K562 (cell line): ENCODE measurements at regions not wholly inside any gene's neighbourhood (a gene's known extent, or its start where the extent isn't known, plus 50 kb on each side); places are given as distances from the start of the nearest gene placed in this dataset.
"Not testable (repeated sequence)": the region's sequence is repeated elsewhere in the genome, so short reads cannot be mapped to it uniquely, and the experiment has no call there.

ENCODE experiments used
- ATAC-seq: fragments of 200-7000 bp; cut with Tn5 transposase; 3 replicates; pipeline ENCODE4 v1.9.1; 2020; ENCODE audit warnings: moderate library complexity
- BruUV-seq: library from RNA; stranded (reverse); fragments of 400-500 nt; replicated peaks from 2 replicates; lab custom pipeline; 2021; lab: Mats Ljungman, UMichigan
- CTCF ChIA-PET: fragments of 300-600 bp; formaldehyde crosslinking; extraction: SDS; loops from one replicate; lab custom pipeline; 2021; ENCODE audit warnings: low intra/inter-chr PET ratio; lab: Yijun Ruan, JAX
- POLR2A ChIA-PET: fragments of 300-600, 350-650 bp; sonication (Branson Sonifier 250); formaldehyde crosslinking; extraction: SDS; loops from one replicate; lab custom pipeline; 2021; ENCODE audit warnings: antibody characterized with exemption, inconsistent platforms; lab: Yijun Ruan, JAX
- DNase-seq, 4 experiments: peaks; one replicate each; pipeline versions ENCODE4 v3.0.0 to v3.0.0-alpha.2; 2011 to 2018; ENCODE audit warnings: low spot score in 3 of 4, mixed read lengths in 3 of 4; ENCODE audit errors: extremely low read depth in 1 of 4
- FAIRE-seq: peaks from 2 replicates; lab custom pipeline; 2011; peaks lifted over from hg19 to GRCh38; lab: Jason Lieb, UNC
- H2AFZ ChIP-seq: 2 replicates; pipeline ENCODE4 v1.6.0; 2011; ENCODE audit warnings: low read depth, low read length, control low read depth, inconsistent platforms
- H3K27ac ChIP-seq: fragments of 200-600 bp; 3 replicates; pipeline ENCODE4 v1.8.0; 2011; ENCODE audit warnings: low read depth, mild to moderate bottlenecking, control low read depth, inconsistent platforms, low read length, moderate library complexity, mixed read lengths; ENCODE audit errors: extremely low read depth
- H3K27me3 ChIP-seq, 2 experiments: fragments of 300-600 bp in 1 of 2; 2 replicates in 1 of 2; 3 replicates in 1 of 2; pipeline versions ENCODE4 v1.6.0 to v1.8.0; 2011; ENCODE audit warnings: inconsistent platforms in 2 of 2, low read length in 2 of 2, mild to moderate bottlenecking in 1 of 2, mixed read lengths in 1 of 2, moderate library complexity in 1 of 2; ENCODE audit not compliant: control insufficient read depth in 2 of 2, insufficient read depth in 2 of 2
- H3K36me3 ChIP-seq: fragments of 300-600 bp; 3 replicates; pipeline ENCODE4 v1.8.0; 2011; ENCODE audit warnings: mild to moderate bottlenecking, low read length, inconsistent platforms; ENCODE audit not compliant: control insufficient read depth, insufficient read depth
- H3K4me1 ChIP-seq, 2 experiments: fragments of 200-600 bp in 1 of 2; replicated peaks in 1 of 2; 2 replicates in 1 of 2; 3 replicates in 1 of 2; pipeline versions ENCODE4 v1.5.1 to v1.8.0; 2011; ENCODE audit warnings: inconsistent platforms in 2 of 2, low read length in 2 of 2, mild to moderate bottlenecking in 1 of 2, mixed read lengths in 1 of 2, moderate library complexity in 1 of 2; ENCODE audit not compliant: control insufficient read depth in 2 of 2, insufficient read depth in 2 of 2
- H3K4me2 ChIP-seq: 2 replicates; pipeline ENCODE4 v1.6.1; 2011; ENCODE audit warnings: low read length, control low read depth, inconsistent platforms, mixed read lengths; ENCODE audit not compliant: insufficient read depth
- H3K4me3 ChIP-seq: fragments of 200-600 bp; sonication (generic), shearing (Covaris generic); 2 replicates; pipeline ENCODE4 v1.5.1; 2016; ENCODE audit warnings: control low read depth, inconsistent platforms
- H3K79me2 ChIP-seq: fragments of 200-600 bp; 3 replicates; pipeline ENCODE4 v1.8.0; 2011; ENCODE audit warnings: low read length, inconsistent platforms; ENCODE audit not compliant: control insufficient read depth, insufficient read depth
- H3K9ac ChIP-seq, 2 experiments: 2 replicates each; pipeline versions ENCODE4 v1.6.0 to v1.6.1; 2011; ENCODE audit warnings: low read depth in 2 of 2, low read length in 2 of 2, control low read depth in 1 of 2, inconsistent platforms in 1 of 2, mild to moderate bottlenecking in 1 of 2, mixed read lengths in 1 of 2; ENCODE audit not compliant: insufficient read depth in 1 of 2
- H3K9me1 ChIP-seq: one replicate; pipeline ENCODE4 v1.6.0; 2011; ENCODE audit warnings: inconsistent platforms, mild to moderate bottlenecking, low read length, moderate library complexity; ENCODE audit not compliant: control insufficient read depth, insufficient read depth
- H3K9me3 ChIP-seq: replicated peaks from 2 replicates; pipeline ENCODE4 v1.5.1; 2011; ENCODE audit warnings: low read depth, low read length, inconsistent platforms; ENCODE audit not compliant: control insufficient read depth, insufficient read depth
- H4K20me1 ChIP-seq: replicated peaks from 2 replicates; pipeline ENCODE4 v1.6.1; 2011; ENCODE audit warnings: low read length, inconsistent platforms, mixed read lengths; ENCODE audit not compliant: control insufficient read depth, insufficient read depth
- RBFOX2 ChIP-seq: fragments of 200-400 bp; formaldehyde crosslinking; IDR thresholded peaks from 2 replicates; pipeline ENCODE4 v1.6.1; 2017; ENCODE audit warnings: low read depth, mild to moderate bottlenecking, low read length, moderate library complexity
- WGBS: fragments of 100-300 bp; shearing (Covaris generic); methylation state at CpG from one replicate; pipeline ENCODE4 v1.1.6; 2016; ENCODE audit warnings: low coverage, mixed read lengths; ENCODE audit not compliant: insufficient coverage; ENCODE audit errors: missing lambda C conversion rate; 5-methylcytosine and 5-hydroxymethylcytosine counted together
- in situ Hi-C: fragments of 300-500 bp; cut with MboI; formaldehyde crosslinking; loops from 4 replicates; pipeline ENCODE4 v1.15.0; 2018; ENCODE audit warnings: inconsistent platforms, mixed read lengths
- intact Hi-C: fragments of 100-400 bp; cut with micrococcal nuclease; formaldehyde crosslinking; loops from 2 replicates; pipeline ENCODE4 v1.14.2; 2022

DNA sequence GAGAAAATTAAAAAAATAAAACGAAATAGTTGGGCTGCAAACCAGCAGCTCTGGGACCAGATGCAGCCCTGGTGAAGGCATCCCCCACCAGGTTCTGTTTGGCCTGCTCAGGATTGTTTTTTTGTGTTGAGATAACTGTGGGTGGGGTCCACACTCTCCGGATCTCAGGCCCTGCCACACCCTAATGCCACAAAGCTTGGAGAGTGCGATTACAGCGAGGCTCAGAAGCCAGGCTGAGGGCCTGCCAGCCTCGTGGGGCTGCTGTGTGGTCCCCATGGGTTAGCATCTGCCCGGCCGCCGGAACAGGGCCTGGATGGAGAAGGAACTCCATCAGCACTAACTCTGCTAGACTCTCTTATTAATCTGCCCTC, 290.8 kb upstream of the PLGLB2 start:
- H4K20me1 ChIP-seq, DNase-seq, H3K27ac ChIP-seq, in situ Hi-C loops, H3K4me2 ChIP-seq, H3K9me3 ChIP-seq, H3K4me1 ChIP-seq, H3K9me1 ChIP-seq, intact Hi-C loops, H3K9ac ChIP-seq, BruUV-seq, H3K27me3 ChIP-seq, CTCF ChIA-PET, H3K36me3 ChIP-seq, H2AFZ ChIP-seq, POLR2A ChIA-PET: not testable (repeated sequence)
- Histone ChIP-seq H3K4me3 (peak overlapping the region; percentile 28; the same call in 1 of the 2 replicates), H3K79me2 (peaks cover 54% of the 10 kb centered on the region)
- ATAC-seq = peak; percentile 73
- peak; percentile 38; the same call in 1 of the 2 replicates for TF ChIP-seq RBFOX2
- FAIRE-seq = peak; percentile 83
- WGBS = no CpG with 5 or more reads among the region's 8 CpGs

DNA sequence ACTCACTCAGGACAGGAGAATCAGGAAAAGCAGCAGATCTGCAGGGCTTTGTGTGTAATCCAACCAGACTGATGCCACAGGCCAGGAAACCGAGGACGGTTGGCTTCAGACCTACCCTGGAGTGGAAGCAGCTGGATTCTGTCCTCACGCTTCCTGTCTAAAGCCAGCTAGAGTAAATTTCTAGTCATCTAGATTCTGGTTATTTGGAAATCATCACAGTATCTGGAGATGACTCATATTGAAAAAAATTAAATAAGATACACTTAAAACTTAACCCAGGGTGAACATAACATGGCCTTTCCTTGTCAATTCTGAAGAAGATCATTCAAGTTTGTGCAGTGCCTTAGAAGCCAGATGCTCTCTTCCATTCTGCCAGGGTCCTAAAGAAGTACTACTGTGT, 288.9 kb upstream of the PLGLB2 start:
- H3K9me1 ChIP-seq, BruUV-seq, POLR2A ChIA-PET, intact Hi-C loops, ATAC-seq, in situ Hi-C loops, H3K4me3 ChIP-seq, H3K9ac ChIP-seq, H3K27ac ChIP-seq, H4K20me1 ChIP-seq, H3K4me1 ChIP-seq, H3K9me3 ChIP-seq, H2AFZ ChIP-seq, CTCF ChIA-PET, H3K27me3 ChIP-seq, H3K4me2 ChIP-seq, H3K36me3 ChIP-seq, DNase-seq: not testable (repeated sequence)
- H3K79me2 ChIP-seq = peaks cover 63% of the 10 kb centered on the region
- WGBS = no CpG with 5 or more reads among the region's 3 CpGs
- FAIRE-seq = peak; percentile 37
